Endodermal cell (in vitro differentiated cells): ENCODE measurements at regions not wholly inside any gene's neighbourhood (a gene's known extent, or its start where the extent isn't known, plus 50 kb on each side); places are given as distances from the start of the nearest gene placed in this dataset.

Source experiments
- DNase-seq: peaks from one replicate; pipeline ENCODE4 v3.0.0-alpha.2; 2017
- H3K27ac ChIP-seq: 2 replicates; pipeline ENCODE4 v1.5.1; 2013; ENCODE audit warnings: mild to moderate bottlenecking, low read depth, low read length, moderate library complexity
- H3K27me3 ChIP-seq: 2 replicates; pipeline ENCODE4 v1.6.1; 2013; ENCODE audit warnings: mild to moderate bottlenecking, low read length, moderate library complexity; ENCODE audit not compliant: insufficient read depth, control insufficient read depth, poor library complexity, severe bottlenecking
- H3K36me3 ChIP-seq: 2 replicates; pipeline ENCODE4 v1.7.0; 2013; ENCODE audit warnings: mild to moderate bottlenecking, low read length, moderate library complexity; ENCODE audit not compliant: control insufficient read depth, insufficient read depth
- H3K4me1 ChIP-seq: one replicate; pipeline ENCODE4 v1.7.0; 2013; ENCODE audit warnings: low read length; ENCODE audit not compliant: control insufficient read depth, insufficient read depth
- H3K4me3 ChIP-seq: 2 replicates; pipeline ENCODE4 v1.5.1; 2013; ENCODE audit warnings: mild to moderate bottlenecking, low read length, moderate library complexity
- H3K9ac ChIP-seq: 2 replicates; pipeline ENCODE4 v1.6.1; 2013; ENCODE audit warnings: mild to moderate bottlenecking, low read length, moderate library complexity; ENCODE audit not compliant: poor library complexity, severe bottlenecking; ENCODE audit errors: extremely low read depth
- H3K9me3 ChIP-seq: 2 replicates; pipeline ENCODE4 v1.6.1; 2013; ENCODE audit warnings: mild to moderate bottlenecking, low read length, moderate library complexity; ENCODE audit not compliant: control insufficient read depth
- H3K27ac Mint-ChIP-seq: 2 replicates; pipeline ENCODE4 v1.8.0; 2020; ENCODE audit warnings: mixed read lengths
- H3K27me3 Mint-ChIP-seq: 2 replicates; pipeline ENCODE4 v1.8.0; 2021; ENCODE audit warnings: mild to moderate bottlenecking, mixed read lengths; ENCODE audit not compliant: insufficient read depth
- H3K36me3 Mint-ChIP-seq: 2 replicates; pipeline ENCODE4 v1.8.0; 2020; ENCODE audit warnings: low read depth, mixed read lengths
- H3K4me1 Mint-ChIP-seq: 2 replicates; pipeline ENCODE4 v1.8.0; 2020; ENCODE audit warnings: mixed read lengths
- H3K4me3 Mint-ChIP-seq: 2 replicates; pipeline ENCODE4 v1.8.0; 2020; ENCODE audit warnings: mild to moderate bottlenecking, moderate library complexity, mixed read lengths
- H3K9me3 Mint-ChIP-seq: 2 replicates; pipeline ENCODE4 v1.8.0; 2020; ENCODE audit warnings: mild to moderate bottlenecking, mixed read lengths
- WGBS, 2 experiments: methylation state at CpG; one replicate each; pipeline versions ENCODE4 v1.1.5 to v1.1.7; 2013; ENCODE audit warnings: missing lambda C conversion rate in 2 of 2, mixed read lengths in 1 of 2; ENCODE audit not compliant: insufficient coverage in 1 of 2, insufficient read length in 1 of 2; 5-methylcytosine and 5-hydroxymethylcytosine counted together
- TF ChIP-seq, protein P1 (sequence below): fragments of 200-600 bp; sonication (generic); conservative IDR thresholded peaks from 2 replicates; pipeline ENCODE4 v1.5.0; 2021; ENCODE audit warnings: antibody characterized with exemption, mild to moderate bottlenecking

DNA sequence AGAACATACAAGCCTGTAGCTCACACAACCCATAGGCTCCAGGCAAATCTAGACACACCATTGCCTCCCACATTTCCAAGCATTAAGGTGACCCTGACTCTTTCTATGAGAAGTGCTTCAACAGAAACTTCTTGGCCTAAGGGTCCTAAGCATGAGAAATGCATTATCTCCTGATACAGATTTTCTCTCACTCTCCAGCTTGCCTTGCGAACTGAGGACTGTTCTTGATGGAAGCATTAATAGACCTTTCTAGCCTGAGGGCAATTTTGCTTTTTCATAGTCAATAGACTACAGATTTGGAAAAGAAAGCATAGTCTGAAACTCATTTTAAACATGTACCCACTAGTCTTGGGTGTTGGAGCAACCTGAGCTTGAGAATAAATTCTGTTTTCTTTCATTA is 1801.3 kb upstream of the PCDH7 start:
- Histone ChIP-seq H3K4me1 (no peaks in the 10 kb centered on the region), H3K4me3 (no peak overlapping the region), H3K27me3 (no peaks in the 10 kb centered on the region), H3K9me3 (no peaks in the 10 kb centered on the region), H3K36me3 (no peaks in the 10 kb centered on the region), H3K9ac (no peak overlapping the region), H3K27ac (no peak overlapping the region)
- Mint-ChIP-seq H3K9me3 (no peaks in the 10 kb centered on the region), H3K27ac (no peak overlapping the region), H3K4me3 (no peak overlapping the region), H3K27me3 (no peaks in the 10 kb centered on the region), H3K4me1 (no peaks in the 10 kb centered on the region), H3K36me3 (no peaks in the 10 kb centered on the region)
- TF ChIP-seq, protein P1, sequence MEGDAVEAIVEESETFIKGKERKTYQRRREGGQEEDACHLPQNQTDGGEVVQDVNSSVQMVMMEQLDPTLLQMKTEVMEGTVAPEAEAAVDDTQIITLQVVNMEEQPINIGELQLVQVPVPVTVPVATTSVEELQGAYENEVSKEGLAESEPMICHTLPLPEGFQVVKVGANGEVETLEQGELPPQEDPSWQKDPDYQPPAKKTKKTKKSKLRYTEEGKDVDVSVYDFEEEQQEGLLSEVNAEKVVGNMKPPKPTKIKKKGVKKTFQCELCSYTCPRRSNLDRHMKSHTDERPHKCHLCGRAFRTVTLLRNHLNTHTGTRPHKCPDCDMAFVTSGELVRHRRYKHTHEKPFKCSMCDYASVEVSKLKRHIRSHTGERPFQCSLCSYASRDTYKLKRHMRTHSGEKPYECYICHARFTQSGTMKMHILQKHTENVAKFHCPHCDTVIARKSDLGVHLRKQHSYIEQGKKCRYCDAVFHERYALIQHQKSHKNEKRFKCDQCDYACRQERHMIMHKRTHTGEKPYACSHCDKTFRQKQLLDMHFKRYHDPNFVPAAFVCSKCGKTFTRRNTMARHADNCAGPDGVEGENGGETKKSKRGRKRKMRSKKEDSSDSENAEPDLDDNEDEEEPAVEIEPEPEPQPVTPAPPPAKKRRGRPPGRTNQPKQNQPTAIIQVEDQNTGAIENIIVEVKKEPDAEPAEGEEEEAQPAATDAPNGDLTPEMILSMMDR = no peak
- WGBS, 2 experiments = 82% methylated on average over 1 of the region's 1 CpG; no CpG with 5 or more reads in 1 of the 2 experiments
- no peak for DNase-seq

DNA sequence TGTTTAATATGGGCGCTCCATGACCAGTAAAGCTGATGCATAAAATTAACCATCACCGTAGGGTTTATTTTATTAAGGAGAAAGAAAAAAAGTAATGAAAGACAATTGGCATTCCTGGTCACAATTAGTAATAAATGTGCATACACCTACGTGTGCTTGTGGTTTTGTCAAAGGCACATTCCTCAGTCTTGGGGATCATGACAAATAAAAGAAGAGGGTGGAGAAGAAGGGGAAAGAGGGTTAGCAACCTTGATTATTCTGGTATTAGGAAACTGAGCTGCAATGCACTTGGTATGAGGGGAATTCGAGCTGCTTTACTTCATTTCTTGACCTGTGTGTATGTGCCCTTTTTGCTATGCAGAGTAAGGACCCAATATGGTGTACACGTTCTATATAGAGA is 1798.3 kb upstream of the PCDH7 start:
- Histone ChIP-seq H3K27me3 (no peaks in the 10 kb centered on the region), H3K27ac (no peak overlapping the region), H3K9ac (no peak overlapping the region), H3K4me3 (no peak overlapping the region), H3K9me3 (no peaks in the 10 kb centered on the region), H3K4me1 (no peaks in the 10 kb centered on the region), H3K36me3 (no peaks in the 10 kb centered on the region)
- Mint-ChIP-seq H3K27ac (no peak overlapping the region), H3K27me3 (no peaks in the 10 kb centered on the region), H3K36me3 (no peaks in the 10 kb centered on the region), H3K9me3 (no peaks in the 10 kb centered on the region), H3K4me1 (no peaks in the 10 kb centered on the region), H3K4me3 (no peak overlapping the region)
- 60 to 72% methylated on average over 5 of the region's 5 CpGs for WGBS, 2 experiments
- TF ChIP-seq, protein P1 = no peak
- DNase-seq = no peak

DNA sequence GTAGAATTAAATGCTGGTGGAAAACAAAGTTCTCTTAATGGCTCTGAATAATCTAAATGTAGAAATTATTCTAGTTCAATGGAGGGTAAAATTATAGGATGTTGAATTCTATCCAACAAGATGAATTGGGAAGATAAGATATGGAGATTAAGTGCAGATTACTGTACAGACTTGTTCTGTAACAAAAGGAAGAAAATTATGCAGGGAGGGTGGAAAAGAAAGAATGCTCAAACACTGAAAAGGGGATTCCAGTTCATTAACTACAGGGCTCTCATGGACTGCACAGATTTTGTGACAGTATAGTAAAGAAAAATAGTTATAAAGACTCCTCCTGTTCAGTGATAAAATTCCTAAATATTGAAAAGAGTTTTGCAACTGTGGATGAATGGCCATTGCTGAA is 1794.0 kb upstream of the PCDH7 start:
- DNase-seq = no peak
- Histone ChIP-seq H3K9me3 (no peaks in the 10 kb centered on the region), H3K36me3 (no peaks in the 10 kb centered on the region), H3K9ac (no peak overlapping the region), H3K4me3 (no peak overlapping the region), H3K4me1 (no peaks in the 10 kb centered on the region), H3K27ac (no peak overlapping the region), H3K27me3 (no peaks in the 10 kb centered on the region)
- H3K27ac Mint-ChIP-seq = no peak overlapping the region
- TF ChIP-seq, protein P1 = no peak
- H3K4me3 Mint-ChIP-seq = no peak overlapping the region
- no peaks in the 10 kb centered on the region for H3K27me3 Mint-ChIP-seq
- H3K9me3 Mint-ChIP-seq = no peaks in the 10 kb centered on the region
- no peaks in the 10 kb centered on the region for H3K36me3 Mint-ChIP-seq
- no peaks in the 10 kb centered on the region for H3K4me1 Mint-ChIP-seq
